ENCODE measurements at regions not wholly inside any gene's neighbourhood (a gene's known extent, or its start where the extent isn't known, plus 50 kb on each side); places are given as distances from the start of the nearest gene placed in this dataset.

GRCh38 chr7:130881091-130881798, 147.2 kb upstream of the KLF14 start:
- Mint-ChIP-seq H3K9me3 (ENCODE audit: insufficient read depth) (no peaks in the 10 kb centered on the region), H3K27me3 (no peaks in the 10 kb centered on the region), H3K27ac (peak overlapping the region; percentile 15), H3K4me1 (peaks cover 6% of the 10 kb centered on the region), H3K4me3 (no peak overlapping the region)
- Histone ChIP-seq H3K27ac (ENCODE audit: low read length in 2 of 2) (no peak overlapping the region), H4K20me1 (ENCODE audit: control insufficient read depth, insufficient read depth, low read length, poor library complexity, severe bottlenecking) (peaks cover 27% of the 10 kb centered on the region), H3K27me3 (replicated peaks in 1 of 4; ENCODE audit: control extremely low read depth in 1 of 4, control insufficient read depth in 3 of 4, insufficient read depth in 4 of 4, low read length in 3 of 4) (no peaks in the 10 kb centered on the region), H3K4me2 (replicated peaks; ENCODE audit: low read depth, low read length, poor library complexity, severe bottlenecking) (no peak overlapping the region), H3K9ac (ENCODE audit: low read length) (no peak overlapping the region), H3K4me1 (ENCODE audit: control insufficient read depth in 2 of 2, insufficient read depth in 2 of 2, low read length in 2 of 2) (no peaks in the 10 kb centered on the region), H3K4me3 (ENCODE audit: control extremely low read depth in 1 of 5, extremely low read depth in 1 of 5, insufficient read depth in 1 of 5, low read depth in 2 of 5, low read length in 4 of 5) (no peak overlapping the region), H2AFZ (ENCODE audit: insufficient read depth, low read depth, low read length, poor library complexity, severe bottlenecking) (no peak overlapping the region), H3K9me3 (ENCODE audit: control extremely low read depth in 1 of 3, control insufficient read depth in 2 of 3, insufficient read depth in 1 of 3, low read length in 2 of 3) (no peaks in the 10 kb centered on the region), H3K79me2 (ENCODE audit: control insufficient read depth, insufficient read depth, low read length) (peaks cover 2% of the 10 kb centered on the region), H3K36me3 (replicated peaks in 1 of 2; ENCODE audit: control extremely low read depth in 1 of 2, control insufficient read depth in 1 of 2, extremely low read depth in 1 of 2, insufficient read depth in 2 of 2, low read length in 1 of 2) (peaks cover 8 to 84% of the 10 kb centered on the region in 2 experiments)
- ChIA-PET CTCF (interaction anchor here (0.6 to 3.3 kb wide), 3 partner anchors 16 to 160 kb away, joined by 4 to 16 read pairs (median 10); no protein-coding TSS in a partner anchor), POLR2A (interaction anchor here (0.7 to 1.7 kb wide), 2 partner anchors 13 to 15 kb away, joined by 3 to 4 read pairs; no protein-coding TSS in a partner anchor)
- 40% methylated on average over 1 of the region's 3 CpGs for WGBS (ENCODE audit: insufficient coverage)
- intact Hi-C loops (cut with micrococcal nuclease): no loop called here
- ATAC-seq (ENCODE audit: low read depth) (no peak), DNase-seq (no peak)
- TF ChIP-seq EZH2 (IDR thresholded peaks at IDR 0.05; ENCODE audit: borderline replicate concordance, insufficient read depth, low read depth, low read length, poor library complexity, severe bottlenecking) (no peak), CTCF (IDR thresholded peaks at IDR 0.05) (no peak)

- H3K27ac ChIP-seq (ENCODE audit: low read length in 2 of 2): no peak overlapping the region
- peaks cover 5% of the 10 kb centered on the region for H3K79me2 ChIP-seq (ENCODE audit: control insufficient read depth, insufficient read depth, low read length)
- DNase-seq (no peak), ATAC-seq (ENCODE audit: low read depth) (no peak)
- H3K4me3 ChIP-seq (ENCODE audit: control extremely low read depth in 1 of 5, extremely low read depth in 1 of 5, insufficient read depth in 1 of 5, low read depth in 2 of 5, low read length in 4 of 5): no peak overlapping the region
- H4K20me1 ChIP-seq (ENCODE audit: control insufficient read depth, insufficient read depth, low read length, poor library complexity, severe bottlenecking): peaks cover 28% of the 10 kb centered on the region
- no peaks in the 10 kb centered on the region for H3K27me3 ChIP-seq (replicated peaks in 1 of 4; ENCODE audit: control extremely low read depth in 1 of 4, control insufficient read depth in 3 of 4, insufficient read depth in 4 of 4, low read length in 3 of 4)
- Mint-ChIP-seq H3K27ac (no peak overlapping the region), H3K4me1 (peaks cover 6% of the 10 kb centered on the region), H3K9me3 (ENCODE audit: insufficient read depth) (no peaks in the 10 kb centered on the region), H3K27me3 (no peaks in the 10 kb centered on the region), H3K4me3 (no peak overlapping the region)
- ChIA-PET POLR2A (interaction anchor here (0.7 kb wide), 1 partner anchor 13 kb away, joined by 3 read pairs; no protein-coding TSS in a partner anchor), CTCF (interaction anchor here (0.6 to 3.3 kb wide), 2 partner anchors 15 to 159 kb away, joined by 4 to 16 read pairs; no protein-coding TSS in a partner anchor)
- no peaks in the 10 kb centered on the region for H3K9me3 ChIP-seq (ENCODE audit: control extremely low read depth in 1 of 3, control insufficient read depth in 2 of 3, insufficient read depth in 1 of 3, low read length in 2 of 3)
- H3K4me2 ChIP-seq (replicated peaks; ENCODE audit: low read depth, low read length, poor library complexity, severe bottlenecking): no peak overlapping the region
- no peaks in the 10 kb centered on the region for H3K4me1 ChIP-seq (ENCODE audit: control insufficient read depth in 2 of 2, insufficient read depth in 2 of 2, low read length in 2 of 2)
- H2AFZ ChIP-seq (ENCODE audit: insufficient read depth, low read depth, low read length, poor library complexity, severe bottlenecking): no peak overlapping the region
- H3K36me3 ChIP-seq (replicated peaks in 1 of 2; ENCODE audit: control extremely low read depth in 1 of 2, control insufficient read depth in 1 of 2, extremely low read depth in 1 of 2, insufficient read depth in 2 of 2, low read length in 1 of 2): peaks cover 8 to 84% of the 10 kb centered on the region in 2 experiments
- intact Hi-C loops (cut with micrococcal nuclease): no loop called here
- TF ChIP-seq CTCF (IDR thresholded peaks at IDR 0.05) (no peak), EZH2 (IDR thresholded peaks at IDR 0.05; ENCODE audit: borderline replicate concordance, insufficient read depth, low read depth, low read length, poor library complexity, severe bottlenecking) (no peak)
- H3K9ac ChIP-seq (ENCODE audit: low read length): no peak overlapping the region
- WGBS (ENCODE audit: insufficient coverage): 84% methylated on average over 5 of the region's 5 CpGs
These were observed 147.8 kb upstream of the KLF14 start for GRCh38 chr7:130881799-130882141.

Measured in B cell (primary cell).